Midbrain (tissue), 1 donor: ENCODE measurements at regions not wholly inside any gene's neighbourhood (a gene's known extent, or its start where the extent isn't known, plus 50 kb on each side); places are given as distances from the start of the nearest gene placed in this dataset.
"Not testable (repeated sequence)": the region's sequence is repeated elsewhere in the genome, so short reads cannot be mapped to it uniquely, and the experiment has no call there.

Source experiments
- DNase-seq: peaks from one replicate; lab custom pipeline; 2025; lab: John Stamatoyannopoulos, UW

DNA sequence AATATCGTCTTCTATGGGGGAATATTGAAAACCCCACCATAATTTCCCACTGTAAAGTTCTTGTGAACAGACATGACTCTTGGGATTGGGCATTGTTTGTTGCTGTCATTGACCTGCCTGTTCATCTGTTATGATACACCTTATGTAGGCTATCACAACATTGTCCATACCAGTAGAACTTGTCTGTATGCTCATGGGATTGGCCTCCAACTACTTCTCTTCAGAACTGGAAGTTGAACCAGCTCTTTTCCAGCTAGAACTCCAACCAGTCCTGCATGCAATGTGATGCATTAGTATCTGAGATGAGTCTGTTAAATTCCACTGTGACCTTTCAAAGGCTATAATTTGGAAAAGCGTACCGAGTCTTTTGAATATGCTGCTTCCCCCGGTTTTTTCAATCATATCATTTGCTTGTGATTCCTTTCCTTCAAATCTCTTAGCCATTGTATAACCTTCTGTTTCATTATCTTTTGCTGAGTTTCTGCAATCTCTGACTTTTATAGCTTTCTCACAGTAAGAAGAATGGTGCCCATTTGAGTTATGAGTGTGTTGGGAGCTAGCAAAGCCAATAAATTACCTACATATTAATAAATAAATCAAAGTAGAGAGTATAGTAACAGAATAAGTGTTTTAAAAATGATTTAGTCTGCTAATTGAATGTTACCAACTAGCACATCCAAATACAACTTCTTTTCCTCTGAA is 101.9 kb downstream of the PLK2 start:
- DNase-seq: no peak

DNA sequence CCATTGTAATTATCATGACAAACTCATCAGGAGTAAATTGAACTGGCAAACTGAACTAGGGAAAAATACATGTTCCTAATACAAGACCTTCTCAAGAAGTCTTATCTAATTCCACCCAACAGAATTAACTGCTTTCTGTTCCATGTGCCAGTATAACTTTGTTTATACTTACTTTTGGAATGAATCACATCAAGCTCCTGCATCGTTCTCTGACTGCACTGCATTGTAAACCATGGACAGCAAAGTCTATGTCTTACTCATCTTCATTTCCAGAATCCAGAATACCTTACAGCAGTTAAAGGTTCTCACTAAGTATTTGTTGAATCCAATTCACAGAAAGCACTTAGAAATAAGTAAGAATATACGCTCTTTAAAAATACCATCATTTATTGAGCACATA is 102.8 kb downstream of the PLK2 start:
- DNase-seq: no peak

DNA sequence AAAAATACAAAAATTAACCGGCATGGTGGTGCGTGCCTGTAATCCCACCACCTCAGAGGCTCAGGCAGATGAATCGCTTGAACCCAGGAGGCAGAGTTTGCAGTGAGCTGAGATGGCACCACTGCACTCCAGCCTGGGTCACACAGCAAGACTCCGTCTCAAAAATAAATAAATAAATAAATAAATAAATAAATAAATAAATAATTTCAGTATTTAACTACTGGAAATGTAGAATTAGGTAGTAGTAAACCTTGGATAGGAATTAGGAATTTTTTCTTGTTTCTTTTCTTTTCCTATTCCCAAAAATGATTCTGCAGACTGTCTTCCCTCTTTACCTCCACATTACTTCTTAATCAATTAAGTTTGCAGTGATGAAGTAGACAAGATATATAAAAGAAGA is 103.2 kb downstream of the PLK2 start:
- DNase-seq: no peak

DNA sequence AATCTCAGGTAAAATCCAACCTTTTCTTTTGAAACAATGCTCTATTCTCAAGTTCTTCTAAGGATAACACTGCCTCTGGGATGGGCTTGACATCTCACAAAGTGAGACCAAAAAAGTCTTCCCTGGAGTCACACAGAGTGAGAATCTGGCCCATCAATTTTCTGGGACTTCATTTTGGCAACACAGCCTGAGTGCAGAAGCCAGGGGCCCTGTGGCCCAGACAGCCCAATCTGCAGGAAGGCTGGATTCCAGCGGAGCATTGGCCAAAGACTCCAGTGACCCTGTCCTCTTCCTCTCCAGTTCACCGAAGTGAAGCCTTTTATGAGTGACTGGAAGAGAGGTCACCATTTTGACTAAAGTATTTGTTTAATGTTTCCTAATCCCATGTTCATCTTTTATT is 105.1 kb downstream of the PLK2 start:
- DNase-seq: no peak

DNA sequence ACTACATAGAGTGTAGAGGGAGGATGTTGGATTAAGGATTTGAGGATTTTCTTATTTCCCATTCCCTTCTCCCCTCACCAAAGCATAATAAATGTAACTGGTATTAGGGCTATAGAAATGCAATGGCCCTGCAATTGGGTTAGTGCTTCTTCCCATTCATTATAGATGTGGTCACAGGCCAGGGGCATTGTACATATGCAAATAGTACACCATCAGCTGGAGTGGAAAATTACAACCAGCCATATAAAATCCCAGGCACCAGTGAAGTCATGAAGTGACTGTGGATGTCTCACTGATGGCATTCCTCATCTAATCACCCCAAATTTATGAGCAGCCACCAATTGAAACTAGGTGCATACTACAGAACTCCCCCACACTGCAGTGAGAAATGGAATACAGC is 105.9 kb downstream of the PLK2 start:
- no peak for DNase-seq

DNA sequence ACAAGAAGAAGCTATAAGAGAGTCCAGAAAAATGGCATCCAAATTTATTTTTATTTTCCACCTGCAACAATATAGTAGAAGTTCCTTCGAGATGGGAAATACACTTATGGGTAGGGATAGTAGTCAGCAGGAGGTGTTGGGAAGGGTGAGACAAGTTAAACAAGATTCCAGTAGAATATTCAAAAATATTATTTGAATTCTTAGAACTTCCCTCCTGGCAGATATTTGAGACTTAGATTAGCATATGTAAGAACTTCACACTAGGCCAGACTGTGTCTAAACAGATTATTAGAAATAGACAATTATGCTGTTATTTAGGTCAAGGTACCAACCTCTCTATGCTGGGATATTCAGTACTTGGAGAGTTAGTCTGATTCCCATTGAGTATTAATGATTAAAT is 108.7 kb downstream of the PLK2 start:
- no peak for DNase-seq

DNA sequence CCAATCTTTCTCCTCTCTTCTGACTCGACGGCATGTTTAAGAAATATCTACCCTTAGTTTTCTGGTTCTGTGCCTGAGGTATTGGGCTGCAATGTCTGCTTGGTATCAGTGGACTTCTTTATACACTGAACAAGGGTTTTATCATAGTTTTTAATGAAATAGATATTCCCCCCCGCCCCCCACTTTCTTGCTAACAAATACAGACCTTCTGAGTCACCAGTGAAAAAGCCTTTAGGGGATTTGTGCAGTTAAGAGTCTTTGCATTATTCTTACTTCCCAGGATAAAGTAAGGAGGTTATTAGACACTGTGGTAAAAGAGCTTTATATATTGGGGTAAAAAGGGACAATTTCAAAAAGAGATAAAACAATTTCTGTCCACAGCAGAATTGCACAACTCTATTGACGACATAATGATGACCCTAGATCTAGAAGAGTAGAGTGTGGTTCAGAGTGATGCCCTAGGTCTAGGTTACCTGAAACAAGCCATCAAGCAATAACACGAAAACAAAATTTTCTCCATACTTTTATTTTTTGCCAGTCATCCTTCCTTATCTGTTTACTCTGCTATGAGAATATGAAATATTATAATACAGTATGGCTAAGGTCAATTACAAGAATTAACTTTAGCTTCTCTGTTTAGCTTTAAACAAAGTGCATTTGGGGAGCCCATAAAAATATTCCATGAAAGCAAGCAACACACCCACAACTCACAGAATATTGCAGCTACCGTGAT is 110.7 kb downstream of the PLK2 start:
- no peak for DNase-seq

DNA sequence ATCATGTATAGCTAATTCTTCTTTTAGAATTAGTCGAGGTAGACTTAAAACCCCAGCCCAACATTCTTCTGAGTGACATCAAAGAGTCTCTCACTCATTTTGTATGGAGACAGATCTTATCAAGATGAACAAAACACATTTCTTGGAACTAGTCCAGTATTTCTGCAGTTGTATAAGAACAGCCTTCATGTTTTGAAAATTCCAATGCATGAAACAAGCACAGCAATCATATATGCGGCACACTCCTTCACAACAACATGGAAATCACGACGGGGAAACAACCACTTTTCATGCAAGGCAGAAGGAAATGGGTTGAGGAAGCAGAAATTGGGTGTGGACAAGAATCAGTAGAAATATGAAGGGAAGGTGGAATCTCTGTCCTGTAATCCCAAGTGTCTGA is 113.8 kb downstream of the PLK2 start:
- DNase-seq: no peak

DNA sequence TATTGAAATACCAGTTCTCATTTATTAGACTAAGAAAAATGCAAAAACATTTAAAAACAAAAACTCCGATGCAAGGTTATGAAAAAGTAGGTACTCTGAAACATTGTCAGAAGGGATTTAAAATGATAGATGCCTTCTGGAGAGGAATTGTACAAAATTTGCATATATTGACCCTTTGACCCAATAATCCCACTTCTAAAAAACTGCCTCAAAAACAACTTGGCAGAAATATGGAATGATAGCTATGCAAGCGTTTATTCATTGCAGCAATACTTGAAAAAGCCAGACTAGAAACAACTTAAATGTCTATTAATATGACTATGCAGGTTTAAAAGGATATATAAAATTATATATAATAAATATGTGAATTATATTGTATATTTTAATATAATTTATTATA is 118.4 kb downstream of the PLK2 start:
- no peak for DNase-seq

DNA sequence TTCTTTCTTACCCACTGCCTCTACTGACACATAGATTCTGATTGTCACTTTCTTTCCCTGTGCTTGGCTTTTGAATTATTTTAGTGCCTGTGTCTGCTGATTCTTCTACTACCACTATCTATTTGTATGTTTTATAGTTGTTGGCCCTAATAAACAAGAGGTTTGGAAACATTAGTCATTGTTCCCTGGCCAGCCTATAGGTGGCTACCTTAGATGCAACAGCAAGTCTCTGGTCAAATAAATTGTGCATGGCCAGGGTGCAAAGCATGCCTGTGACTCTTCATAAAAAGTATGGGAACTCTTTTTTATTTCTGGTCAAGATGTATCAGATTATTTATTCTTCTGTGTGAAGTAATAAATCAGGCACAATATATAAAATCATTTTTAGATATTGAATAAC is 124.4 kb downstream of the PLK2 start:
- DNase-seq: no peak

DNA sequence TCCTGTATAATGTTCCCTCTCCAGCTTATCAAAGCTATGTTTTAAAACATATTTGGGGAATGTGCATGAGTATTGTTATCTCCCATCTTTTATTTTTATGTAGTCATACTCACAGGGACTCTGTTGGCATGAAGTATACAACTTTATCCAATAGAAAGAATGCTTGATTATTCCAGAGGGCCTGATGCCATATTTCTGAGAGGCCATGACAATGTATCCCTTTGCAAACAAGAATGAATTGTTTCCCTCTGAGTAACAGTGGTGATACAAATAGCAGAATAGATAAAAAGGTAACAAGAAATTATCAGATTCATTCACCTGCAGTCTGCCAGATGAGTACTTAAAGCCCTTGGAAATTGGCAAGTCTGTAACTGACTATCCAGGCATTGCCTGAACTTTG is 125.9 kb downstream of the PLK2 start:
- DNase-seq: no peak

DNA sequence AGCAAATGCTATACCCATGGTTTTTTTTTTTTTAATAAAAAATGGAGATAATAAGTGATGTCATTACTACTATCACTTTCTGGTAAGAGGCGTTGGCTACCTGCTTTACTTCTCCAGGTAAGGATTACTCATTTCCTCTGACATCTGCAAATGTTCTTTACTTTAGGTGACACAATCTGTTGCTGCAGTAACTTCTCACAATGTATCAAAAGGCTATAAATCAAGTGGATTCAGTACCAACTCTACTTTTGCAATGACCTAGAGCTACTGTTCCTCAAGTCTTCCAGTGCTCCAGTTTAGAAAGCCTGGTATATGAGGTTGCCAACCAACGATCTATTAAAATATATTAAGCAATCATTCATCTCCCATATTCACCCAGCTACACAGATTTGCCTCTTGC is 129.1 kb downstream of the PLK2 start:
- no peak for DNase-seq

DNA sequence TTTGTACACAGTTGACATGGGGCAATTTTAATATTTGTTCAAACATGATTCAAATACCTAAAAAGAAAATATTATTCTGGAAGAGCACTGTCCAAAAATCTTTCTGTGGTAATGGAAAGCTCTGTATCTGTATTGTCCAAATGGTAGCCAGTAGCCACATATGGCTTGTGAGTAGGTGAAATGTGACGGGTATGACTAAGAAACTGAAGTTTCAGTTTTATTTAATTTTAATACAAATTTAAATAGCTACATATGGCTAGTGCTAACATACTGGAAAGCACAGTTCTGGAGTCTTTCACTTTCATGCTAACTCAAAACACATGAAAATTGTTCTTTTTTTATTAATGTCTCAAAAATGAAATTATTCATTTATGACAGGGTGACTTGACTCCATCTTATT is 132.6 kb downstream of the PLK2 start:
- DNase-seq: no peak

DNA sequence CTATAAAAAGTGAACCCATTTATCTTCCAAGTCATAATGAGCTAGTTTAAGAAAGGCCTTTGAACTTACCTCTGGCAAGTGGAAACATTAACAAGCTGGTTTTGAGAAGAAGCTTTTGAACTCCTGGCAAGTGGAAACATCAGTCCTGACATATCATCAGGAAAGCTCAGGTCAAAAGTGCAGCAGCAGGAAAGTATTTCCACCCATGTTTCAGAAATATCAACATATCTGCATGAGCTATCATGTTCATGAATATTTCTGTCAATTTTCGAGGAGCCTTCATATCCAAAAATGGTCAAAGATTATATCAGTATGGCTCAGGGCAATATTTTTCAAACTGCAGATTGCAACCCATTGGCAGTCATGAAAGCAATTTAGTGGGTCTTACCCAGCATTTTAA is 133.9 kb downstream of the PLK2 start:
- DNase-seq: no peak

DNA sequence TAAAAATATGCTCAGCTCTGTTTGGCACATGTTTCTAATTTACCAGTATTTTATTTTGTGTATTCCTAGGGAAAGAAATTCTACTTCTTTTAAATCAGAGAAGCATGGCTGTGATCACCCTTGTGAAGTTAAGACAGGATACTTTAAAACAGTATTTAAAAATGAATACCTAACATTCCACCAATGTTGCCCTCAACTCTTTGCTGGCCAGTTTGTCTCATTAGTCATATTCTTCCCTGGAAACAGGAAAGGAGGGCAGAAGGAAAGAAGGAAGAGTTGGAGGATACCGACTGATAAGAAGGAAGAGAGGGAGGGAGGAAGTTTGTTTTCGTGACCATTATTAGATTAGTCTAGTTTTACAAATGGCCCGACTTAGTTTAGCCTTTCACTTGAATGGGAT is 137.4 kb downstream of the PLK2 start:
- no peak for DNase-seq

DNA sequence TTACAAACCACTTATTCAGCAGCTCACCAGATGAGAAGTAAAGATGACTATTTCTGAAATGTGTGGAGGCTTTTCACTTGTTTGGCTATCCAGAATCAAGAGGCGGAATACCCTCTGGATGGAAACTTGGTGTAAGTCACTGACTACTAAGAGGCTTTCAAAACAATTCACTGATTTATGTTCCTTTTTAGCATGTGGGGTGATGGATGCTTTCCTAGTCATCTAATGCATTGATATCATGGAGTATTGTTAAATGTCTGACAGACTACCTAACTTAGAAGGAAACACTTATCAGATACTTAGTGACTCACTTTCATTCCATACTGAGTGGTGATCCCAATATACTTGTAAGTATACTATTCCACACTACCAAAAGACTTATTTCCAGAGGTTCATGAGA is 141.4 kb downstream of the PLK2 start:
- DNase-seq: no peak

DNA sequence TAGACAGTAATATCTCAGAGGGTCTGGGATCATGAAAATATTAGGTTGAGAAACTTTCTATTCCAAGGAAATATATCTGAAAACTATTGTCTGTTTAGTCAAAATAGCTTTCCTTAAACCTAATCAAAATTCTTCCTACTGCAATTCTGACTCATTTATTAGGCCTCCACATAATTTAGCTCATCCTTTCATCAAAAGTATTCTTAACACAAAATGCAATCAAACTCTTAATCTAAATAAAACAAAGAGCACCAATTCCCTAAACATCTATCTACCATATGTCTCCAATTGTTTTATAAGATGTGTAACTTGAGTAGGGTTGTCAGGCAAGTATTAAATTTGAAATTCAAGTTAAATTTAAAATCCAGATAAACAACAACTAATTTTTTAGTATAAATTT is 142.1 kb downstream of the PLK2 start:
- DNase-seq: no peak

DNA sequence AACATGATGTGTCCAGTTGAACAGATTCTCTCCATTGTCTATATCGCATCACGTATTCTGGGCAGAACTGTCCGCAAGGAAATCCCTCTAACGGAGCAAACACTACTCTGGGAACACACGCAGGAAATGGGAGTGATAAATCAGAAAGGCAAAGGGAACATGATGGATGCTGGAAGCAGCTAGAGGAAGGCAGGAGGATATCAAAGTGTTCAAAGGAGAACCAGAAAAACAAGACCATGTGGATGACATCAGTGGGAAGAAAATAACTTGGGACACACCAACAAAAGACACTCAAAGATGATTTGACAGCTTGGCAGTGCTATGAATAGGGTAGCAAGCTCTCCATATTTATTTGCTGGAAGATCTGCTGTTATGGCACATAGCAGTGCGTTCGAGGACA is 142.9 kb downstream of the PLK2 start:
- DNase-seq: no peak

DNA sequence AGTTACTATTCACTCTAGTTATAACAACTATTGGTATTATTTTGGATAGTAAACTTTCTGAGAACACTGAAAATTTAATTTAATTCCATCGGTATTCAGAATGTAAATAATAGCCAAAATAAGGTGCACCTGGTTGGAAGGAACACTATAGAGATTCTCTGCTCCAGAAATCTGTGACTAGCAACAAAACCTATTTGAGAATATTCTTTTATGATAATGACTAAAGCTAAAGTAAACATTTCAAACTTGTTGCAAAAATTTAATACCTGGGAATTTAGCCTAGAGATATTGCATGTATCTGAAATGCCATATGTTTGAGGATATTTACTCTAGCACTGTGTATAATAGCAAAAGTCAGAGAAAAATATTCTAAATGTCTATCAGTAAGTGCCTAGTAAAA is 144.1 kb downstream of the PLK2 start:
- no peak for DNase-seq

DNA sequence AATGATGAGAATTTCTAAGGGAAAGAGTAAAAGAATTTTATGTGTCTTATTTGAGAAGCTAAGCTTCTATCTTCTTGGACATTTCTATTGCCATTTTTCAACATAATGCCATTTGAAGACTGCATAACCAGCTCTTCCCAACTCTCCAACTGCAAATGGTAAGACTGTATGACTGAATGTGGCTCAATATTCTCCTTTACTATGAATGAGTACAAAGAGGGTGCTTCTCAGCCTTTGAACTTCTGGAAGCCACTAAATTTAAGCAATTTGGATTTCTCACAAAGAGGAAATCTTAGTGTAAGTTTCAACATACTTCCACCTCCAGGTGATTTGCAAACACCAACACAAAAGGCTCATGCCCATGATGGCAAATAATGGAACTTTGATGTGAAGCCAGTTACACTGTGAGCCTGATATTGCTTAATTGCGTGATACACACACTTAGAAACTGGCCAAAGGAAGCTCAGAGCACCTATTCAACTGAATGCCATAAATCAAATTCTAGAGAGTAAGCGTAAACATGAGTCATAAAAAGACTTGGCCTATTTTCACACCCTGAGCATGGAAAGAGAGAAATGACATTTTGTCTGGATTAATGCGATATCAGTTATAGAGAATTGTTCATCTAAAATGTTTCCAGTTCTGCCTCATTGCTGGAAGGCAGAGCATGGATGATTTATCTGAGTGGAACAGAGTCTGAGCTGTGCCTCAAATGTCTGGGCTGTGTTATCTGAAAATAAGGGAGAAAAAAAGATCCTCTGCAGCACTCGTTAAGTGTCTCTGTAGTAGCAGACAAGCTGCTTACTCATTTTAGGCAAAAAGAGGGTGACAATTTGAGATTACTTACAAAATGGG is 145.3 kb downstream of the PLK2 start:
- DNase-seq: no peak

DNA sequence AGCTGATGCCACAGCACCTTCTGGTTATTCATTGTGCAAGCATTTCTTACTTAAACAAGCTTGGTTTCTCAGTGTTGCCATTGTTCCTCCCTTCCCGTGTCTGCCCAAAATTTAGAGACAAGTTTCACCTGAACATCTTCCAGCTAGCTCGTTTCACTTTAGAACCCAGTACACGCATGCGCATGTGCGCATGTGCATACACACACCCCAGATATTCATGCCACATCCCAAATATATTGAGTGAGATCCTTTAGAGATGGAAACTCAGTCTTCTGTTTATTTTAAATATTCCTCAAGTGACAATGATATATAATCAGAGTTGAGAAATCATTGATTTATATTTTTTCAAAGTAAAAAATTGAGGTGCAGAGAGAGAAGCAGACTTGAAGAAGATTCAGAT is 147.6 kb downstream of the PLK2 start:
- DNase-seq: no peak

DNA sequence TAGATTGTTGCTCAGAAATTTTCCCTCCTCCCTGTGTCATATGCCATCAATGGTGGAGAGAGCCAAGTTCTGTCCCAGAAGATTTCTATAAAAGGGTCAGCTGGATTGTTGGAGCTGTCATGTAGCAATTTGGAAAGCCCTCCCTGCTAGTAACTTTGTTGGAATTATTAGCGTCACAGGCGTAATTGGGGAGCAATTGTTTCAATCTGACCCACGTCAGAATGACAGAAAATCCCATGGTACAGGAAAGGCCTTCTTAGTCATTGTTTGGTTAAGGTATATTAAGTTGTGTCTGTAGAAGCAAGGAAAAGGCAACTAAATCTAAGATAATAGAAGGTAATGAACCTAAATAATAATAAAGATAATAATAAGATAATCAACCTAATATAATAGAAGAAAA is 148.4 kb downstream of the PLK2 start:
- no peak for DNase-seq

DNA sequence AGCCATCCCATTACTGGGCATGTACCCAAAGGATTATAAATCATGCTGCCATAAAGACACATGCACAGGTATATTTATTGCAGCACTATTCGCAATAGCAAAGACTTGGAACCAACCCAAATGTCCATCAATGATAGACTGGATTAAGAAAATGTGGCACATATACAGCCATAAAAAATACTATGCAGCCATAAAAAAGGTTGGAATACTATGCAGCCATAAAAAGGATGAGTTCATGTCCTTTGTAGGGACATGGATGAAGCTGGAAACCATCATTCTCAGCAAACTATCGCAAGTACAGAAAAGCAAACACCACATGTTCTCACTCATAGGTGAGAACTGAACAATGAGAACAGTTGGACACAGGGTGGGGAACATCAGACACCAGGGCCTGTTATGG is 151.5 kb downstream of the PLK2 start:
- not testable (repeated sequence) for DNase-seq
